ENCODE measurements at regions not wholly inside any gene's neighbourhood (a gene's known extent, or its start where the extent isn't known, plus 50 kb on each side); places are given as distances from the start of the nearest gene placed in this dataset.

- DNase-seq: no peak
These were observed 423.6 kb downstream of the CDH26 start for GRCh38 chr20:60381643-60382400.

DNA sequence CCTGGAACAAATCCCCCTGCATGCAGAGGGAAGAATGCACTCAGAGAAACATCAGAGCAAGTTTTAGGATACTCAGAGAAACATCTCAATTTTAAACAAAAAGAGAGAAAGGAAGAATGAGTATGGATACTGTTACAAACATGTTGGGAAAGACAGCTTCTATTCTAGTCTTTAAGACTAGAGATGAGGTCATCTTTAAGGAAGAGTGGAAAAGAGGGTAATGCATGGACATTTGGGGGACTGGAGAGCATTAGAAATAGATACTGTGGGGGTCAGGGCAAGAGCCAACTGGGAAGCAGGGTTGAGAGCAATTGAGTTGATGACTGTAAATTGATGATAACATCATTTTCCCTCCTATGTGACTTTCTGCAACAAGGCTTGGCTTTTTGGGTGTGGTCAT, 431.2 kb downstream of the CDH26 start:
- no peak for DNase-seq

- DNase-seq: no peak
These were observed 431.7 kb downstream of the CDH26 start for GRCh38 chr20:60389882-60390281.

- DNase-seq: no peak
These were observed 437.8 kb downstream of the CDH26 start for GRCh38 chr20:60395991-60396390.

DNA sequence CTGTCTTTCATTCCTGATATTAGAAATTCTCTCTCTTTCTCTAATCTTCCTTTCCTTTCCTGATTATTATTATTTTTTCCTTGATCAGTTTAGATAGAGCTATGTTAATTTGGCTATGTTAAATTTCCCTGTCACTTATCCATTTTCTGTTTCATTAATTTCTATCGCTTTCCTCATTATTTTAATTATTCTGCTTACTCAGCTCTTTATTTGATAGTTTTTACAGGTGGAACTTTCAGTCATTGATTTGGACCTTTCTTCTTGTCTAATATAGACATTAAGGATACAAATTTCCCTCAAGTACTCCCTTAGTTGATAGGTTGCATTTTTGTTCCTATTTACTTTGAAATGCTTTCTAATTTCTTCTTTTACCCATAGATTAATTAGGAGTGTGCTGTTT, 442.3 kb downstream of the CDH26 start:
- no peak for DNase-seq

- DNase-seq: no peak
These were observed 444.2 kb downstream of the CDH26 start for GRCh38 chr20:60402189-60403058.

DNA sequence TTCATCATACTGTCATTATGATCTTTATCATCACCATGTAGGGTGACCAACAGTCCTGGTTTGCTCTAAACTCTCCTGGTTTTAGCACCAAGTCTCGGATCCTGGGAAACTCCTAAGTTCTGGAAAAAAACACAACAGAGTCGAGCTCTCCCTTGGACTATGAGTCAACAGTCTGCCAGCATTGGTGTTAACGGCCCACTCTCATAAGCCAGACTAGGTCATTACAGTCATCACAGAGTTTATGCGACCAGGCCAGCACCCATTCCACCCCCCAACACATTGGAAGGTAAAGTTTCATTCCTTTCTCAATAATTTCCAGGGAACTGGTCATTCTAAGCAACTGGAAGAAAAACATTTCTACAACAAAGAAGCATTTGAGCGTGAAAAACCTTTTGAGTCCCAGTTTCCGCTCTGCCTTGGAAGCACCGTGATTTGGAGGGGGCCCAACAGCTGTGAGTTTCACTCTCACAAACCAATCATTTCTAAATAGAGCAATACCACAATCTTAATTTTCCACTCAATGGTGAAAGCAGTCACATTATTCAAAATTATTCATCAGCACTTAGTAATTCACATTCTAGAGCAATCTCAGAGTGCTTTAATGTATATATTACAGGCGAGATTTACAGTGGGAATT, 445.0 kb downstream of the CDH26 start:
- no peak for DNase-seq

DNA sequence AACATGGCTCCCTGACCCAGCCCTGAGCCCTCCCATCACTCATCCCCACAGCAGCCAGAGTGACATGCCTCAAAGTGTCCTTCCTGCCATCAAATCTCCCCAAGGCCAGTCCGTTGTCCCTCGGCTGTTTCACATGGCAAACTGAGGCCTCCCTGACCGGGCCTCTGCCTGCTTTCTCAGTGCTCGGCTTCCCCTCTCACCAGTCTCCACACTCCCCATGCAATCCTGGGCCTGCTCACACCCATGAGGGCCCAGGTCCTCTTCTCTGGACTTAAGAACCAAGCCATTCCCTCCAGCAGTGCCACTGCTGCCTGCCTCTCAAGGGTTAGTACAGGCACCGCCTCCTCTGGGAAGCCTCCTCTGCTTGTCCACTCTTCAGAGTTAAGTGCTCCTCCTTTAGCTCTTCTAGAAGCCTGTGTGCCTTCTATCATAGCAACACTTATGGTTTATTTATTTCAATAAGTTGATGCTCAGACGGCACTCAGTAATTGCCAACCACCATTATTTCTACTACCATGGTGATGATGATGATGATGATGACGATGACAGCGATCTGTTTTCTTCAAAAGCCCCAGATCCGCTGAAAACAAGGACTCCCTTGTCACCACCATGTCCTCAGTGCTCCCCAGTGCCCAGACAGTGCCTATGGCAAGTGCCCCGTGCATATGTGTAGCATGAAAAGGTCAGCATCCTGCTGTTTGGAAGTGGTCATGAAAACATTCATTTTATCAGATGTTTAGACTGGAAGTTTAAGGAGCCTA, 449.0 kb downstream of the CDH26 start:
- DNase-seq: no peak

DNA sequence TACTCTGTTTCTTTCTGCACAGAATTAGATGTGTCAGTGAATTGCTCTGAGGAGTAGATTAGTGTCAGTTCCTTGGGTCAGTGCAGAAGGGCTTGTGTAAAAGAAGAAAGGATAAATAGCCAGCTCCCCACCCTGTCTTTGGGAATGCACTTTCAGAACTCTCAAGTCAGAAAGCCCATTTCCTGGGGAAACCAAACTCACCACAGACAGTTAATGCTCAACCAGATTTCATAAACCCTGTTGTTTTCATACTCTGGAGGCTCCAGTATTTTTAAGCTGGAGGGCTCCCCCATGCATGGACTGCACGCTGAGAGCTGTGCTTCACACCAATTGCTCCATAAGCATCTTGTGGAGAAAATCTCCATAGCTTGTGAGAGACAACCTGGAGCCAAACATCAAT, 449.7 kb downstream of the CDH26 start:
- no peak for DNase-seq

GRCh38 chr20:60408435-60408834, 450.2 kb downstream of the CDH26 start:
- no peak for DNase-seq

DNA sequence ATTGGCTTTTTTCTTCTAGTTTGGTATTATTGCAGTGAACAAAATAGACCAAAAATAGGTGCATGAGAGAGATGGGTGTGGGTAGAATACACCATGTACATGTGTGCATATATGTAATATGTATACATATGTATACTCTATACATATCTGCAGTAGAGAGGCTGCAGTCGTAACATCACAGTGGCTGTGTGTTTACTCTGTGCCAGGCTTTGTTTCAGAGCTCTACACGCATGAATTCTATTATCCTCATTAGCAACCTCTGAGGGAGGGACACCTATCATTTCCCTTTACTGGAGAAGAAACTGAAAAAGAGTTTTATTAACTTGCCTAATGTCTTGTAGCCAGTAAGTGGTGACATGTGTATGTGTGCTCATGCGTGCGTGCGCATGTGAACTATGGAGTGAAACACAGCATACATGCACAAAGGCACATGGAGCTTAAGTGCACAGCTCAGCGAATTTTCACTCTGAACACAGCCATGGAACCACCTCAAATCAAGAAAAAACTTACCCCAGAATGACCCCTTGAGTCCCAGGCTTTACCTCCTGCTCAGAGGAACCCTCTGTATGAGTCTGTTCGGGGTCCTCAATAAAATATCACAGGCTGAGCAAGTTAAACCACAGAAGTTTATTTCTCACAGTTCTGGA, 452.5 kb downstream of the CDH26 start:
- DNase-seq: no peak

DNA sequence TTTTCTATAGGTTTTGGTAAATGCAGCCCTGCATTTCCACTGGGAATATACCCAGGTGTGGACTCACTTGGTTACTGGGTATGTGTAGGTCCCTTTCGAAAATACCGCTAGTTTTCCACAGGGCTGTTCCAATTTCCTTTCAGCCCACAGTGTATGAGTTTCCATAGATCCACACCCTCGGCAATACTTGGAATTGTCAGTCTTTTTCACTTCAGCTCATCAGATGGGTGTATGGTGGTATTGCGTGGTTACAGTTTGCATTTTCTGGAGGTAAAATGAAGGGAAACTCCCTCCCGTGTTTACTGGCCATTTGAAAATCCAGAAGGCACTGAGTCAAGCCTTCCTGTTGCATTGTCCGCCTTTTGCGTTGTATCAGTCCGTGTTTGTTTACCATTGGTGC, 453.6 kb downstream of the CDH26 start:
- no peak for DNase-seq

GRCh38 chr20:60420676-60421229, 462.5 kb downstream of the CDH26 start:
- DNase-seq: no peak

- DNase-seq: no peak
These were observed 464.6 kb downstream of the CDH26 start for GRCh38 chr20:60422848-60423247.

DNA sequence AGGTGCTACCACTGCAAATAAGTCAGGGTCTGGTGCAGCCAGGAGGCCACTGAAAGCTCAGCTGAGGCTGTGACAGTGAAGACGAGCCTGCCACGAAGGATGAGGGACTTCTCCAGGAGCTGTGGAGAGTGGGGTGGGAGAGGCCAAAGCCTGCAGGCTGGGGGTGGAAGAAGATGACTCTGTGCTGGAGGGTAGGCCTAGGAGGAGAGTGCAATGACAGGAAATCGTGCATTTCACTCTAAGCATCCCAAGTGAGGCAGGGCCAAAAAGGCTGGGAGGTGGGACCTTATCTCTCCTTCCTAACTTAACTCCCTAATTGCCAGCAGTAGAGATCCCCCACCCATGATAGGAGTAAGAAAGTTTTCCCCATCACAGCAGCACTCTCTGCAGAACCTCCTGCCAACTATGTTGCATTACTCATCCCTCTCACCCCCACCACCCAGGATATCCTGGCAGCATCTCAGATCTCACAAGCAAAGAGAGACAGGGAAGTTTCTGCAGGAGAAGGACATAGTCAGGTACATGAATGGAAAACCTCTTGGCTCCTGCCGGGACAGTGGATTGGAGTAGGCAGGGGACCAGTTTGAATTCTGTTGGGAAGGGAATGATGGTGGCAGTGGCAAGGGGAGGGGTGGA, 466.2 kb downstream of the CDH26 start:
- no peak for DNase-seq

GRCh38 chr20:60427516-60427915, 469.3 kb downstream of the CDH26 start:
- DNase-seq: no peak

DNA sequence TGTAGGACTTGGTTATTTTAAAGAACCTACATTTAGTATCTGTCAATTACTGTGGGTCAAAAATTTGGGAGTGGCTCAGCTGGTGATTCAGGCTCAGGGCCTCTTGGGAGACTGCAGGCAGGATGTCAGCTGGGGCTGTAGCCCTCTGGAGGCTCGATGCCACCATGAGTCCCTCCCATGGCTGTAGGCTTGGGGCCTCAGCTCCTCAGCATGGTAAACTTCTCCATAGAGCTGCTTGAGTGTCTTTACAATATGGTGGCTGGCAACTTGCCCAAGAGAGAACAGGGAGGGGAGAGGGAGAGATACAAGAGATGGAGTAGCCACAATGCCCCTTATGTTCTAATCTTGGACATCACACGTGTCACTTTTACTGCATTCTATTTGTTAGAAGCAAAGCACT, 470.4 kb downstream of the CDH26 start:
- DNase-seq: no peak

DNA sequence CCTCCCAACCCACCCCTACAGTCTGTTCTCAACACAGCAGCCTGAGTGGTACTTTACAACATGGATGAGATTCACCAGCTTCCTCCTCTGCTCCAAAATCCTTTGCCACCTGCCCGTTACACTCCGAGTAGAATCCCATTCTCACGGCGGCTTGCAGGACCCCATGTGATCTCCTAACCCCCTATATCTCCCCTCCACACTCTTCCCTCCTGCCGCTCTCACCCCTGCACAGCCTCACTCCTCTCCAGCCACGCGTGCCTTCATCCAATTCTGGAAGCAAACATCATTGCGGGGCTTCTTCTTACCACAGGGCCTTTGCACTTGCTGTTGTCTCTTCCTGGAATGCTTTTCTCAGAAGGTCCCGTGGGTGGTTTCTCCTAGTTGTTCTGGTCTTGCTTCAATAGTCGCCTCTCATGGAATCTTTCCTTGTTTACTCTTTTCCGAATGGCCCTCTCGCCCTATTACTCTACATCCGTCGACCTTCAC, 472.3 kb downstream of the CDH26 start:
- no peak for DNase-seq

GRCh38 chr20:60431349-60431748, 473.1 kb downstream of the CDH26 start:
- no peak for DNase-seq

DNA sequence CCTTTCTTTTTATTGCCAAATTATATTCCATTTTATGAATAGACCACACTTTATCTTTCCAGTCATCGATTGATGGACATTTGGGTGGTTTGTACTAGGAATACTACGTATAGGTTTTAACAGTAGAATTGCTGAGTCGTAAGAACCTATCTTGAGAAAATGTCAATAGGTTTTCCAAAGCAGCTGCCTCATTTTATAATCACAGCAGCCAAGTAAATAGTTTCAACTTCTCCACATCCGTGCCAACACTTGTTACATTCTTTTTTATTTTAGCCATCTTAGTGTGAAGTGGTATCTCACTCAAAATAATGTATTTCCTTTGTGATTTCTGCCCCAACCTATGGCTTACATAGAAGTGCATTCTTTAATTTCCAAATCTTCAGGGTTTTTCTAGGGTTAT, 479.2 kb downstream of the CDH26 start:
- no peak for DNase-seq

Measured in effector CD4-positive, alpha-beta T cell (primary cell).